GM21423 (cell line): ENCODE measurements at regions not wholly inside any gene's neighbourhood (a gene's known extent, or its start where the extent isn't known, plus 50 kb on each side); places are given as distances from the start of the nearest gene placed in this dataset.

Source experiments
- ATAC-seq: cut with Tn5 transposase; IDR thresholded peaks from one replicate; pipeline ENCODE4 v1.9.1; 2021; ENCODE audit warnings: mild to moderate bottlenecking, moderate library complexity; ENCODE audit not compliant: unreplicated experiment

GRCh38 chr5:93279296-93279963, 301.6 kb downstream of the NR2F1-AS1 start:
- no peak for ATAC-seq

- ATAC-seq, result no peak
Measured at GRCh38 chr5:93278896-93279295, 302.1 kb downstream of the NR2F1-AS1 start.

DNA sequence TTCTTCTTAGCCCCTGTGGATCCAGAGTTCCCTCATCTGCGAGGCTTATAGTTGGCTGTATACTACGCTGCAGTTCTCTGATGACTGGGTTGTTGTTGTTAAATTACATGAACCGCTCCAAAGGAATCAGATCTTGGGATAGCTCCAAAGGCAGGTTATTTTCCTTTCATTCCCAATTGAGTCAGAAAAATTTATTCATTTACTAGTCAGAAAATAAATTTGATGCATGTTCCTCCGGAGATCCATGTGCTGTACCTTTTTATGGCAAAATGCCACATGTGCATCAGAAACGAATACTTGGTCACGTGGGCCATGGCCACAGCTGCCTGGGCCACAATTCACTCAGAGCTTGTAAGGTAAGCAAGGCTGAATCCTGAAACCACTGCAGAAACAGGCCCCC, 304.0 kb downstream of the NR2F1-AS1 start:
- ATAC-seq, result no peak

DNA sequence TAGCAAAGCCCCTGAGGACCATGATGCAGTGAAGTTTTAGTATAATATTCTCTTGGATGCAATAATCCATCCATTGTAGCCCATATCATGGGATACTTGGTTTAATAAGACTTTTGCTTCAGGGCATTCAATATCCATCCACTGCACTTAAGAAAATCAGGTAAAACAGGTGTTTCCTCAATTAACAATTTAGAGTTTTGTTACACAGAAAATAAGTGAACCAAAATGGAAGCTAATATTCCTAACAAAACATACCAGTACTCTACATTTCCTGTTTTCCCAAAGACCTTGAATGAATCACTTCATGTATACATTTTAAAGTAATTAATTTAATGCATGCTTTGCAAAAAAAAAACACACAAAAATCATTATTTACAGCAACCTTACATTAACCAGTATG, 305.6 kb downstream of the NR2F1-AS1 start:
- no peak for ATAC-seq

DNA sequence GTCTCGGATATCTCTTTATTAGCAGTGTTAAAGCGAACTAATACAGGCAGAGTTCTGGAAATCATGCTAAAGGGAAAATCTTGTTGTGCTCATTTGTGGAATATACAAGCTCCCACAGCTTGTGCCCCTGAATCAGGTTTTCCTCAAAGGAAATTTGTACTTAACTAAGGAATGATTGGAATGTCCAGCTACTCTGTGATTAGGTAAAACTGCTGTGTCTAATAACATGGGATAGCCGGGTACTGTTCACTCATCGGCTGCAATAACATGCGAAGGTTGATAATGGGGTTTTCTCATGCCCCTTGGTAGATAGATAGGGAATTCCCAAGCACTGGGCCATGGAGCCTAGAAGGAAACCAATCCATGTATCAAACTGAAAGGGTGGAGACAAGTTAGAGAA, 306.7 kb downstream of the NR2F1-AS1 start:
- ATAC-seq, result no peak

- ATAC-seq, result no peak
Measured at GRCh38 chr5:93273176-93273575, 307.8 kb downstream of the NR2F1-AS1 start.

- ATAC-seq, result no peak
Measured at GRCh38 chr5:93272108-93272507, 308.9 kb downstream of the NR2F1-AS1 start.

DNA sequence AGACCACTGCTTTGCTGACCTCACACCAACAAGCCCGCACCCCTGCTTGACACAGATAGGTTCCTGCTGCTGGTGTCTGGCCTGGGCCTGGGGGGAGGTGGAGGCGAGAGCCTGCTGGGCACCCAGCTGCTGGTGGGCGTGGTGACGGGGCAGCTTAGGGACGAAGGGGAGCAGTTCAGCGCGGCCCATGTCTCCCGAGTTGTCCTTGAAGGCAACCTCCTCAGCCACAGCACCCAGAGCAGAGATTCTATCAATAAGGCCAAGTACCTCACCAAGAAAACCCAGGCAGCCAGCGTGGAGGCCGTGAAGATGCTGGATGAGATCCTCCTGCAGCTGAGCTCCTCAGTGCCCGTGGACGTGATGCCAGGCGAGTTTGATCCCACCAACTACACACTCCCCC, 313.3 kb downstream of the NR2F1-AS1 start:
- no peak for ATAC-seq

- ATAC-seq, result no peak
Measured at GRCh38 chr5:93267276-93267675, 313.7 kb downstream of the NR2F1-AS1 start.

- ATAC-seq, result no peak
Measured at GRCh38 chr5:93257616-93258015, 323.4 kb downstream of the NR2F1-AS1 start.

GRCh38 chr5:93255796-93256195, 325.2 kb downstream of the NR2F1-AS1 start:
- ATAC-seq, result no peak

DNA sequence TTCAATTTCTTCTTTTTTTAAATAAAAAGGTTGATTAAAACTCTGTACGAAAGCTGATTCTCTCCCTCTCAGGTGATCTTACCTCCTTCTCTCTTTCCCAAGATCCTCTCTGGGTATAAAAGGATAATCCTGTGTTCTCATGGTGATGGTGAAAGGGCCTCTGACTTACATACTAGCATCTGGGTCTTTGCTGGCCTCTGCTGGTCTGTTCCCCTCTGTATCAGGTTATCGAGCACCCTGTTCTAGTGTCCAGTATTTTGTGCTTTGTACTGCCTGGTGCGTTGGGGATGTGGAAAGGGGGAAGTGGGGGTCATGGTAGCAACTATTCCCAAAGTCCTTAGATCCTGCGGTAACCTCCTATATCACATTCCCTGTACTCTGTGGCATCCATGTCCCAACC, 328.9 kb downstream of the NR2F1-AS1 start:
- no peak for ATAC-seq

- no peak for ATAC-seq
Measured at GRCh38 chr5:93251347-93251746, 329.7 kb downstream of the NR2F1-AS1 start.

DNA sequence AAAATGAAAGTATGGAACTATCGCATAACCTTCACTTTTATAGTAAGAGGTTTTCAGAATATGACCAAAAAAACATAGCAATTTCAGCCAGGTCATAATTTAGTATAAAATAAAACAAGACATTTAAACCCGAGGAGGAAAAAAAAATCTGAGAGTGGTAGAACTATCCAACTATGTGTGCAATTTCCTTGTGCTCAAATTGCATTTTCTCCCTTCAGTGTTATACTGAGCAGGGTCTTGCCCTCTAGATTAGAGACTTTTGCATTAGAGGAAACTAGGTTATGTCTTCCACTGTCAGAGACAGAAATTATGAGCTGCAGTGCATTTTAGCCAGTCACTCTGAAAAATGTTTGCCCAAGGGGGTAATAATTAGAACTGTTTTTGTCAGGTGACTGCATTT, 330.6 kb downstream of the NR2F1-AS1 start:
- no peak for ATAC-seq

GRCh38 chr5:93249651-93250289, 331.2 kb downstream of the NR2F1-AS1 start:
- ATAC-seq, result no peak

DNA sequence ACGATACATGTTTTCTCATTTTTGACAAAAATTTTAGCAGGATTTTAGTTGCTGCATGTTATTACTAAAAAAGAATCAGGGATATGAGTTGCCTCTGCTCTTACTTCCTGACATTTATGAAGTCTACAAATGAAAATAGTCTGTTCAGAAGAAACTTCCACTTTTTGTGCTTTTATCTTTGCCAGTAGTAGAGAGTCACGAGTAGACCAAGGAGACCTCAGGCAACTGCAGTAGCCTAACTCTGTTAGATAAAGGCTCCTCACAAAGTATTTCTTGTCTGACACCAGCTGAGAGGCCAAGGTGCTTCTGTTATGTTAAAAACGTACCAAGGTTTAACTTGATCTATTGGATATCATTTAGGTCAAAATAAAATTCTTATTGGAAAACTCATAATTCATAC, 333.9 kb downstream of the NR2F1-AS1 start:
- no peak for ATAC-seq

- no peak for ATAC-seq
Measured at GRCh38 chr5:93246090-93246855, 334.7 kb downstream of the NR2F1-AS1 start.

GRCh38 chr5:93245226-93245625, 335.8 kb downstream of the NR2F1-AS1 start:
- no peak for ATAC-seq

- ATAC-seq, result no peak
Measured at GRCh38 chr5:93243481-93243880, 337.5 kb downstream of the NR2F1-AS1 start.

DNA sequence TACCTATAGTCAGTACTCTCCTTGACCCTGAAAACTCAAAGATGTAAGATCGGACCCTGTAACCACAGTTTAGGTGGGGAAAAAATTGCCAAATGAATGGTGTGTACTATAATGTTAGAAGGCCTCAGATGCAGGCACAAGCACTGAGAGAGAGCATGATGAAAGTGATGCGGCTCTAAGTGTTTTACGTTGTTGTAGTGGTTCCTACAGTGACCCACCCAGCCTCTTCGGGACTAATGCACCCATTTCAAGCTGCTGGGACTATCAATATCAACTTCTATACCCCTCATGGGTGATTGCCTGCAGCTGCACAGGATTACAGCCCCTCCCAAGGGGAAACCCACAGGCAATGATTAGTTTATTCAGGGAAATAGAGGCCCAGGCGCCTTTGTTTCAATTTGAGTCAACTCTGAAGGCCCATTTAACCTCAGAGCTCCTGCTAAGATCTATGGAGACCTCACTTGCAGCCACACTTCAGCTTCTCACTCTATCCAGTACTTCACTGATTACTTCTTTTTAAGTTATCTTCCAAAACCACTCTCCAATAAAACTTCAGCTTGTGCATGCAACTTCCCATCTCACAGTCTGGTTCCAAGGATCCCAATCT, 340.7 kb downstream of the NR2F1-AS1 start:
- no peak for ATAC-seq

- no peak for ATAC-seq
Measured at GRCh38 chr5:93236807-93237421, 344.1 kb downstream of the NR2F1-AS1 start.
